ENCODE measurements at regions not wholly inside any gene's neighbourhood (a gene's known extent, or its start where the extent isn't known, plus 50 kb on each side); places are given as distances from the start of the nearest gene placed in this dataset.

DNA sequence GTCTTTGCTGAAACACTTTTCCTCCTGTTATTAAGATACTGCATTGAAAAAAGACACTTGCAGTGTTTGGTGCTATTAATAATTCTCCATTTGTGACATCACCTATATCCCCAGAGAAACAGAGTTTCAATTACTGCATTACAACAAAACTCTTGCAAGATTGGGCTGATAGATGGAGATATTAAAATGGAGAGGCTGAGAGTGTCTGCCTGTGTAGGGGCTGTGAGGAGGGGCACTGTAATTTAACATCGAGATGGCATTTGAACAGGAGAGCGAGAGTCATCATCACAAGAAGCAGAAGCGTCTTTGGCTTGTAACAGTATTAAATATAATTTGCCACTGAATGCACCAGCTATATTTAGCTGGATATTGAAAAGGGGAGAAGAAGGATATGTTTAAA is 316.5 kb downstream of the CDH26 start:
- no peak overlapping the region for H3K4me3 ChIP-seq
- intact Hi-C loops (cut with DNase I; ENCODE audit: low total_unique reads) = no loop called here
- H3K27ac ChIP-seq = no peak overlapping the region
- H3K9me3 ChIP-seq = no peaks in the 10 kb centered on the region
- peaks cover 0 to 22% (median 0%) of the 10 kb centered on the region in 3 donors for H3K27me3 ChIP-seq
- 83 to 92% (median 87%) methylated on average over 3 of the region's 3 CpGs for WGBS, 5 donors
- no peaks in the 10 kb centered on the region for H3K36me3 ChIP-seq
- DNase-seq = no peak
- no peaks in the 10 kb centered on the region for H3K4me1 ChIP-seq
- TF ChIP-seq POLR2AphosphoS5 (IDR thresholded peaks at IDR 0.05) = no peak
- TF ChIP-seq EP300 (IDR thresholded peaks at IDR 0.05) = no peak
- TF ChIP-seq, protein P1, sequence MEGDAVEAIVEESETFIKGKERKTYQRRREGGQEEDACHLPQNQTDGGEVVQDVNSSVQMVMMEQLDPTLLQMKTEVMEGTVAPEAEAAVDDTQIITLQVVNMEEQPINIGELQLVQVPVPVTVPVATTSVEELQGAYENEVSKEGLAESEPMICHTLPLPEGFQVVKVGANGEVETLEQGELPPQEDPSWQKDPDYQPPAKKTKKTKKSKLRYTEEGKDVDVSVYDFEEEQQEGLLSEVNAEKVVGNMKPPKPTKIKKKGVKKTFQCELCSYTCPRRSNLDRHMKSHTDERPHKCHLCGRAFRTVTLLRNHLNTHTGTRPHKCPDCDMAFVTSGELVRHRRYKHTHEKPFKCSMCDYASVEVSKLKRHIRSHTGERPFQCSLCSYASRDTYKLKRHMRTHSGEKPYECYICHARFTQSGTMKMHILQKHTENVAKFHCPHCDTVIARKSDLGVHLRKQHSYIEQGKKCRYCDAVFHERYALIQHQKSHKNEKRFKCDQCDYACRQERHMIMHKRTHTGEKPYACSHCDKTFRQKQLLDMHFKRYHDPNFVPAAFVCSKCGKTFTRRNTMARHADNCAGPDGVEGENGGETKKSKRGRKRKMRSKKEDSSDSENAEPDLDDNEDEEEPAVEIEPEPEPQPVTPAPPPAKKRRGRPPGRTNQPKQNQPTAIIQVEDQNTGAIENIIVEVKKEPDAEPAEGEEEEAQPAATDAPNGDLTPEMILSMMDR (IDR thresholded peaks at IDR 0.05) = no peak
- no peak for TF ChIP-seq POLR2A (IDR thresholded peaks at IDR 0.05)

DNA sequence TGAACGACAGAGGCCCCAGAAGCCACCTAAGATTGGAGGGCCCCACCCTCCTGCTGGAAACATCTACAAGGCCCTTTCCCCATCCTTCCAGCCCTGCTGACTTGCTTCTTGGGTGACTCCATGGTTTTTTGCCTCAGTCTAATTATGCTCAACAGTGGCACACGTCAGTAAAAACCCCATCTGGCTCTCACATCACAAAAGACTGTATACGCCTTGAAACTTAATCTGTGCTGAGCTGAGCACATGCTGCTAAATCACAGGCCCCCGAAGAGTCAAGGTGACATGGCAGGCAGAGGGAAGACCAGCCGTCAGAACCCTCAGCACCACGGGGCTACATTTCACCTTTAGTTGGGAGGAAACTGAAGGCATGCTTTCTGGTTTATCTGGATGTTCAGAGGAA is 323.1 kb downstream of the CDH26 start:
- Histone ChIP-seq H3K9me3 (peaks cover 0 to 10% (median 7%) of the 10 kb centered on the region in 4 donors), H3K4me1 (no peaks in the 10 kb centered on the region), H3K27me3 (peaks cover 0 to 15% (median 0%) of the 10 kb centered on the region in 3 donors), H3K27ac (no peak overlapping the region), H3K4me3 (no peak overlapping the region), H3K36me3 (no peaks in the 10 kb centered on the region)
- intact Hi-C loops (cut with DNase I; ENCODE audit: low total_unique reads) = no loop called here
- DNase-seq = no peak
- 76 to 88% (median 87%) methylated on average over 6 of the region's 6 CpGs for WGBS, 5 donors
- TF ChIP-seq, protein P1 (IDR thresholded peaks at IDR 0.05) = no peak
- TF ChIP-seq POLR2A (IDR thresholded peaks at IDR 0.05) = no peak
- no peak for TF ChIP-seq EP300 (IDR thresholded peaks at IDR 0.05)
- TF ChIP-seq POLR2AphosphoS5 (IDR thresholded peaks at IDR 0.05) = no peak

- Histone ChIP-seq H3K9me3 (peaks cover 0 to 17% (median 9%) of the 10 kb centered on the region in 4 donors), H3K27ac (no peak overlapping the region), H3K27me3 (peaks cover 0 to 5% (median 0%) of the 10 kb centered on the region in 3 donors), H3K4me1 (no peaks in the 10 kb centered on the region), H3K36me3 (no peaks in the 10 kb centered on the region), H3K4me3 (no peak overlapping the region)
- TF ChIP-seq, protein P1 (IDR thresholded peaks at IDR 0.05) = no peak
- TF ChIP-seq EP300 (IDR thresholded peaks at IDR 0.05) = no peak
- TF ChIP-seq POLR2AphosphoS5 (IDR thresholded peaks at IDR 0.05) = no peak
- TF ChIP-seq POLR2A (IDR thresholded peaks at IDR 0.05) = no peak
- DNase-seq = no peak
- intact Hi-C loops (cut with DNase I; ENCODE audit: low total_unique reads) = no loop called here
Measured at GRCh38 chr20:60283281-60283680, 325.1 kb downstream of the CDH26 start.

- peaks cover 0 to 41% (median 34%) of the 10 kb centered on the region in 4 donors for H3K9me3 ChIP-seq
- H3K4me3 ChIP-seq = no peak overlapping the region
- no peak for DNase-seq
- H3K27ac ChIP-seq = no peak overlapping the region
- 74 to 81% (median 81%) methylated on average over 3 of the region's 3 CpGs for WGBS, 5 donors
- H3K36me3 ChIP-seq = no peaks in the 10 kb centered on the region
- H3K4me1 ChIP-seq = no peaks in the 10 kb centered on the region
- intact Hi-C loops (cut with DNase I; ENCODE audit: low total_unique reads) = no loop called here
- no peaks in the 10 kb centered on the region for H3K27me3 ChIP-seq
- TF ChIP-seq POLR2AphosphoS5 (IDR thresholded peaks at IDR 0.05) = no peak
- TF ChIP-seq POLR2A (IDR thresholded peaks at IDR 0.05) = no peak
- TF ChIP-seq EP300 (IDR thresholded peaks at IDR 0.05) = no peak
- TF ChIP-seq, protein P1 (IDR thresholded peaks at IDR 0.05) = no peak
Measured at GRCh38 chr20:60286764-60287163, 328.5 kb downstream of the CDH26 start.

All from stomach (tissue), 8 donors.